Panc1 (cell line): ENCODE measurements at regions not wholly inside any gene's neighbourhood (a gene's known extent, or its start where the extent isn't known, plus 50 kb on each side); places are given as distances from the start of the nearest gene placed in this dataset.

Source experiments
- ATAC-seq: fragments of 200-7000 bp; cut with Tn5 transposase; 2 replicates; pipeline ENCODE4 v1.9.1; 2020; ENCODE audit warnings: mild to moderate bottlenecking, moderate library complexity
- BruUV-seq: library from RNA; stranded (reverse); fragments of 400-500 nt; replicated peaks from 2 replicates; lab custom pipeline; 2021; lab: Mats Ljungman, UMichigan
- CTCF ChIA-PET: fragments of 300-600 bp; sonication (Branson Sonifier 250); formaldehyde crosslinking; loops from one replicate; lab custom pipeline; 2022; ENCODE audit warnings: antibody characterized with exemption; lab: Charles Lee
- POLR2A ChIA-PET: fragments of 300-600 bp; sonication (Branson Sonifier 250); formaldehyde crosslinking; loops from one replicate; lab custom pipeline; 2022; ENCODE audit warnings: antibody characterized with exemption; lab: Charles Lee
- DNase-seq: peaks from one replicate; pipeline ENCODE4 v3.0.0-alpha.2; 2010; ENCODE audit warnings: low read depth, low spot score
- H3K27ac ChIP-seq: 2 replicates; pipeline ENCODE4 v1.5.1; 2011; ENCODE audit warnings: mild to moderate bottlenecking, low read length, inconsistent platforms
- H3K27me3 ChIP-seq: fragments of 200-500 bp; sonication (Bioruptor generic); 2 replicates; pipeline ENCODE4 v1.6.0; 2014; ENCODE audit warnings: low read length, inconsistent platforms; ENCODE audit not compliant: control insufficient read depth, insufficient read depth
- H3K36me3 ChIP-seq: fragments of 200-500 bp; sonication (Bioruptor generic); 2 replicates; pipeline ENCODE4 v1.5.1; 2014; ENCODE audit warnings: inconsistent platforms, mild to moderate bottlenecking, low read length, moderate library complexity; ENCODE audit not compliant: control insufficient read depth, insufficient read depth
- H3K4me1 ChIP-seq: 2 replicates; pipeline ENCODE4 v1.5.1; 2011; ENCODE audit warnings: inconsistent platforms, mild to moderate bottlenecking, low read length, moderate library complexity; ENCODE audit not compliant: control insufficient read depth, insufficient read depth
- H3K4me3 ChIP-seq, 2 experiments: 2 replicates each; pipeline ENCODE4 v1.5.1; 2011 to 2012; ENCODE audit warnings: low read depth in 2 of 2, low read length in 2 of 2, mild to moderate bottlenecking in 2 of 2, inconsistent platforms in 1 of 2, moderate library complexity in 1 of 2
- H3K9me3 ChIP-seq: fragments of 200-500 bp; sonication (Bioruptor generic); 2 replicates; pipeline ENCODE4 v1.5.1; 2014; ENCODE audit warnings: low read depth, mild to moderate bottlenecking, inconsistent platforms, low read length, moderate library complexity; ENCODE audit not compliant: control insufficient read depth, insufficient read depth
- CTCF ChIP-seq: fragments of 450-650 bp; IDR thresholded peaks from 2 replicates; pipeline ENCODE4 v1.5.1; 2017; ENCODE audit warnings: mild to moderate bottlenecking
- POLR2AphosphoS5 ChIP-seq: IDR thresholded peaks from 2 replicates; pipeline ENCODE4 v1.6.1; 2012; ENCODE audit warnings: mild to moderate bottlenecking, low read depth, low read length, moderate library complexity
- REST ChIP-seq, 2 experiments: IDR thresholded peaks; 2 replicates each; pipeline ENCODE4 v1.6.1; 2011 to 2012; ENCODE audit warnings: low read depth in 2 of 2, control low read depth in 1 of 2, low read length in 1 of 2, mild to moderate bottlenecking in 1 of 2, moderate library complexity in 1 of 2; ENCODE audit not compliant: insufficient read depth in 1 of 2
- SIN3A ChIP-seq: IDR thresholded peaks from 2 replicates; pipeline ENCODE4 v1.6.1; 2012; ENCODE audit warnings: low read depth, mild to moderate bottlenecking, low read length, moderate library complexity, borderline replicate concordance; ENCODE audit not compliant: insufficient read depth
- TCF7L2 ChIP-seq: IDR thresholded peaks from 2 replicates; pipeline ENCODE4 v1.6.1; 2011; ENCODE audit warnings: mild to moderate bottlenecking, low read depth, low read length, inconsistent platforms
- in situ Hi-C: cut with HindIII; loops from 2 replicates; pipeline ENCODE4 v1.10.0; 2016; ENCODE audit warnings: low sequenced_read_pairs, low pct_unique_long_range_greater_than_20kb
- intact Hi-C: fragments of 100-400 bp; cut with micrococcal nuclease; formaldehyde crosslinking; loops from one replicate; pipeline ENCODE4 v1.10.0; 2022; ENCODE audit not compliant: unreplicated experiment

GRCh38 chr13:85420136-85420535, 379.1 kb downstream of the SLITRK6 start:
- ATAC-seq (no peak), DNase-seq (no peak)
- Histone ChIP-seq H3K9me3 (no peaks in the 10 kb centered on the region), H3K27me3 (no peaks in the 10 kb centered on the region), H3K4me1 (no peaks in the 10 kb centered on the region), H3K36me3 (no peaks in the 10 kb centered on the region), H3K4me3 (no peak overlapping the region), H3K27ac (no peak overlapping the region)
- TF ChIP-seq TCF7L2, result no peak
- no peak for TF ChIP-seq SIN3A
- no peak for TF ChIP-seq REST (IDR thresholded peaks at IDR 0.05; ENCODE audit: insufficient read depth in 1 of 2, low read depth in 2 of 2, low read length in 1 of 2)
- no peak for TF ChIP-seq POLR2AphosphoS5
- in situ Hi-C loops, result no loop called here
- BruUV-seq, result no TSS peak
- ChIA-PET POLR2A (no interaction called here), CTCF (no interaction called here)
- intact Hi-C loops, result no loop called here

GRCh38 chr13:85419611-85420010, 379.6 kb downstream of the SLITRK6 start:
- Histone ChIP-seq H3K27me3 (no peaks in the 10 kb centered on the region), H3K9me3 (no peaks in the 10 kb centered on the region), H3K36me3 (no peaks in the 10 kb centered on the region), H3K27ac (no peak overlapping the region), H3K4me3 (no peak overlapping the region), H3K4me1 (no peaks in the 10 kb centered on the region)
- intact Hi-C loops, result no loop called here
- ChIA-PET POLR2A (no interaction called here), CTCF (no interaction called here)
- BruUV-seq, result no TSS peak
- TF ChIP-seq TCF7L2 (no peak), CTCF (no peak)
- ATAC-seq (no peak), DNase-seq (no peak)
- in situ Hi-C loops, result no loop called here

GRCh38 chr13:85417807-85418206, 381.4 kb downstream of the SLITRK6 start:
- ATAC-seq (no peak), DNase-seq (no peak)
- intact Hi-C loops (no loop called here), in situ Hi-C loops (no loop called here)
- no peaks in the 10 kb centered on the region for H3K27me3 ChIP-seq
- H3K4me3 ChIP-seq, result peak overlapping the region in 1 of 2 experiments; percentile 20; a peak in 2 of 4 replicates
- no peak for TF ChIP-seq CTCF
- TF ChIP-seq TCF7L2, result no peak
- TF ChIP-seq POLR2AphosphoS5, result no peak
- TF ChIP-seq REST (IDR thresholded peaks at IDR 0.05; ENCODE audit: insufficient read depth in 1 of 2, low read depth in 2 of 2, low read length in 1 of 2), result no peak
- no peak for TF ChIP-seq SIN3A
- CTCF ChIA-PET, result no interaction called here
- POLR2A ChIA-PET, result no interaction called here
- H3K36me3 ChIP-seq, result no peaks in the 10 kb centered on the region
- no peaks in the 10 kb centered on the region for H3K9me3 ChIP-seq
- H3K4me1 ChIP-seq, result no peaks in the 10 kb centered on the region
- H3K27ac ChIP-seq, result no peak overlapping the region; the same call in 1 of the 2 replicates
- no TSS peak for BruUV-seq
